ENCODE measurements at regions not wholly inside any gene's neighbourhood (a gene's known extent, or its start where the extent isn't known, plus 50 kb on each side); places are given as distances from the start of the nearest gene placed in this dataset.

DNA sequence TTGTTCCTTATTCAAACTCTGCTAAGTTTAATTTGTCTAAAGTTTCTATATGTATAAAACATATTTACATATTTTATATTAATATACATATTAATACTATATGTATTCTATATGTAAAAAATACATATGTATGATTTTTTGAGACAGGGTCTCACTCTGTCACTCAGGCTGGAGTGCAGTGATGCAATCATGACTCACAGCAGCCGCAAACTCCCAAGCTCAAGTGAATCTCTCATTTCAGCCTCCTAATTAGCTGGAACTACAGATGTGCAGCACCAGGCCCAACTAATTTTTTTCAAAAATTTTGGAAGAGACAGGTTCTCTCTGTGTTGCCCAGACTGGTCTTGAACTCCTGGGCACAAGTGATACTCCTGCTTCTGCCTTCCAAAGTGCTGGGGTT is 684.9 kb downstream of the TRAM1L1 start:
- DNase-seq, result no peak

GRCh38 chr4:116397714-116398113 is 687.7 kb downstream of the TRAM1L1 start:
- DNase-seq, result no peak

GRCh38 chr4:116397291-116397690 is 688.1 kb downstream of the TRAM1L1 start:
- DNase-seq, result no peak

- no peak for DNase-seq
These were observed 690.0 kb downstream of the TRAM1L1 start for GRCh38 chr4:116395408-116395807.

DNA sequence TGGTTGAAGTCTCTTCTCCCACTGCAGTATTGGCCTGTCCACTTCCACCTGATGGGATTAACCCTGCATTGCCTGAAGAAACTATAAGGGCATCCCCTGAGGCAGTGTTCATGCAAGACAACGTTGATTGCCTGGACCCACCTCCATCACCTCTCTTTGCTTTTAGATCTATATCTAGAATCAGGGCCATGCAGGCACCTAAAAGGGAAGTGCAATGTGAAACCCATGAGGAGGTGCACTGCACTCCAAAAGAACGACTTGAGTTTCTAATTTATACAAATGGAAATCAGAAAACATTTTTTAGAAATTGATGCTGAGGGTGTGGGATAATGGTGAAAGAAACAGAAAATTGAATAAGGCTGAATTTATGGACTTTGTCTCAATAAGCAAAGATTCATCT is 694.4 kb downstream of the TRAM1L1 start:
- no peak for DNase-seq

DNA sequence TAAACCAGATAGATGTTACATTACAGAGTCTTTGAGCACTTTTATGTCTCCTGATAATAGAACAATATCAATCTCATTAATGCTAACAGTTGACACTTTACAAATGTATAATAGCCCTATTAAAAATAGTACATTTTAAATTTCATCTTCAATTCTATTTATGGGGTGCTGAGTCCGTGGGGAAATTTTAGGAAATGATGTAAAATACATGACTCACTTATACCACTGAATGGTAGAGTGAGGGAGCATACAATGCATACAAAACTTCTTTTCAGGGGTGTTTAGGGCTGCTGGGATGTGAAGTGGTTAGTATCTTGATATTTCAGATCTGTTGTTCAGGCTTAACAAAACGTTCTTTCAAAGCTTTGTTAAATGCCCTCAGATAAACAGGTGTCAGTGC is 696.2 kb downstream of the TRAM1L1 start:
- DNase-seq, result no peak

GRCh38 chr4:116387937-116388474 is 697.4 kb downstream of the TRAM1L1 start:
- DNase-seq, result no peak

DNA sequence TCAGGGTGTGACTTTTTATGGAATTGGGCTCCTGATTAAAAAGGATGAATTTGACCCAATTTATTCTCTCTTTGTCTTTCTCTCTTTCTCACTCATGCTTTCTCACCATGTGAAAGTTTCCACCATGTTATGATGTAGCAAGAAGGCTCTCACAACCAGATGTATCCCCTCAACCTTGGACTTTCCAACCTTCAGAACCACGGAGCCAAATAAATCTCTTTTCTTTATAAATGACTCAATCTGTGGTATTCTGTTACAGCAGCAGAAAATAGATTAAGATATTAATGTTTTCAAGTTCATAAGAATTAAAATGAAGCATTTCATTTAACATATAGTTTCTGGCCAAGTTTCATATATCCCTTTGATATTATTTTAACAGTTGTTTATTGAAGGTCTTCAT is 698.5 kb downstream of the TRAM1L1 start:
- no peak for DNase-seq

- no peak for DNase-seq
These were observed 699.8 kb downstream of the TRAM1L1 start for GRCh38 chr4:116385583-116385982.

DNA sequence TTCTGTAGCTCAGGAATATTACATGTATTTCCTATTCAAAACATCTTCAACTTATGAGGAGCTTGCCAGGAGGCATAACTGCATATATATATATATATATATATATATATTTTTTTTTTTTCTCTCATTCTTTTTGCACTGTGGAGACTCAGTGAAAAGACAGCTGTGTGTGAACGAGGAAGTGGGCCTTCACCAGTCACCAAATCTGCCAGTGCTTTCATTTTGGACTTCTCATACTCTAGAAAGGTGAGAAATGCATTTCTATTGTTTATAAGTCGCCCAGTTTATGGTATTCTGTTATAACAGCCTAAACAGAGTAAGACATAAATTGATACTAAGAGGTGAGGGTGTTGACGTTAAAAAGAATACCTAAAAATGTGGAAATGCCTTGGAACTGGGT is 710.6 kb downstream of the TRAM1L1 start:
- no peak for DNase-seq

DNA sequence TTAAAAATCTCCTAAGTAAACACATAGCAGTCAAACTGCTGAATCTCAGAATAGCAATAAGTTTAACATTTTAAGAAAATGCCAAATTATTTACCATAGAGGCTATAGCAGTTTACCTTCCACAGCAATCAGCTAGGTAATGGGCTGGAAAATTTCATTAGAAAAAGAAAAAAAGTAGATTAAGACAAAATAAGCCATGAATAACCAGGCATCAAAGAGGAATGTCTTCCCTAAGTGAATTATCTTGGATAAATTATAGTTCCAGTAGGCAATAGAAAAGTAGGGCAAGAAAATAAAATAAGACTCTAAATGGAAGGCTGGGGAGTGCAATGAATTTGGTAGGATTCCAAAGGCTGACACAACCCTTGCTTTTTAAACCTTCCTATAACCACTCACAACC is 722.8 kb downstream of the TRAM1L1 start:
- DNase-seq, result no peak

GRCh38 chr4:116361790-116362189 is 723.6 kb downstream of the TRAM1L1 start:
- no peak for DNase-seq

DNA sequence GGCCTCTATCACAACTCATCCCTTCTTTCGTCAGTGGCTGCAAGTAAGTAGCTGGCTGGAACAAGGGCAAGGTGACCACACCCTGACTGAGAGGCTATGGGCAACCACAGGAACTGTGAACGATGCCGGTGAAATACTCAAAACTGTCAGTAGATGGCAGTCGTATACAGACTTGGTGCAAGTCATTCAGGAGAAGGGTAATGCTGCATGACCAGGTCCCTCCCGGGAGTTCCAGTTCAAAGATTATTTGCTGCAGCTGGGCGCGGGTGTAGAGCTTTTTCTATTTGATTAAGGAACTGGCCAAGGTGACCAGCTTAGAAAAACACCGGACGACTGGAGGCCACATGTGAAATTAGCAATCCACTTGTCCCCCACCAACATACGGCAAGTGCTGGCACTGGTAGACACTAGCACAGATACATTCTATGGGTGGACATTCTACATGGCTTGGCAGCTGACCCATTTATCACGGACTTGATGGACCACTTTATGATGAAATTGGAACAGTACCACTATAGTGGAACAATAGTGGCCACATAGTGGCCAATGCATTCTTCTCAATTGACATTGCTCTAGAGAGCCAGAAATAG is 726.6 kb downstream of the TRAM1L1 start:
- DNase-seq, result peak; percentile 26

DNA sequence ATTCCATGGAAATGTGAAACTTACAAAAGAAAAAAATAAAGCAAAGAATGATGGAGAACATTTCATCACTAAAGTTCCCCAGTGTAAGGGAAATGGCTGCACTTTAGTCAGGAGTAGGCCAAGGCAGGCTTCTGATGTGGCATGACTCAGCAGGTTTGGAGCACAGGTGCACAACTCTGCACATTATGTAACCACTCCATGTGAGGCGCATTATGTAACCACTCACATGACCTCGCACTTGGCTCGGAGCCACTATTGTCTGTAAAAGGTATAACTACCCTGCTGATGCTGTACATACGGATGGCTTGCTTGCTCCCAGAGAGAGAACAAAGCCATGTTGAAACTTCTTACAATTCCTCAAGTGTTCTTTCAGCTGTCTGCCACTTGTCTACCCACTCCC is 727.6 kb downstream of the TRAM1L1 start:
- DNase-seq, result no peak

- no peak for DNase-seq
These were observed 738.6 kb downstream of the TRAM1L1 start for GRCh38 chr4:116346750-116347149.

GRCh38 chr4:116343809-116344208 is 741.6 kb downstream of the TRAM1L1 start:
- DNase-seq, result no peak

DNA sequence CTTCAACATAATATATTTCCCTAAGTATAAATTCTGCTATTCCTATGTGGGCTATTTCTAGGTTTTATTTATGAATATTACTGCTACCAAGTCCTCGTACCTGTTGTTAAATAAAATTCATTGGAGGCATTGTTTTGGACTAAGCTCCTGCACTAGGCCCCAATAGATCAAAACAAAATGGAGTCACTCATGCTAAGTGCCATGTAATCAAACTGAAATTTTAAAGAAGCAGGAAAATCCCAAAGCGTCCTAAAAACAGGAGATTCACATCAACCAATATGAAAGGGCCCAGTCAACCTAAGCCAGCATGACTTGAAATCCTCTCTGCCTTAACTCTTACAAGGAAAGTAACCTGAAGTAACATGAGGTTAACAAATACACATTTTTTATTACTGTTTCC is 743.2 kb downstream of the TRAM1L1 start:
- no peak for DNase-seq

DNA sequence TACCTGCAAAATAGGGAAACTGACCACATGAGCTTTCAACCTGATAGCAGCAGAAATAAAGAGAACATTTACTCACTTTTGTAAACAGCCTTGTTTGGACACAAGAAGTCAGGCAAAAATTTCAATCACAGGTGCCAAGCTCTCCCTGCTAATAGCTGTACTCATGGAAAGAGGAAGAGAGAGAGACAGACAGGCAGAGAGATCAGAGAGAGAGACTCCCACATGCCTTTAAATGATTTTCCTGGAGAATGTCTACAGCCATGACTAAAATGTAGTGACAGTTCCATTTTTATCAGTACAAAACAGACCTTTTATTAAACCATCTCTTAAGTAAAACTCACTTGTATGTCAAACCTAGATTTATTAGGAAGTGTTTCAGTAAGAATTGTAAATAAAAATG is 752.9 kb downstream of the TRAM1L1 start:
- DNase-seq, result no peak

- DNase-seq, result no peak
These were observed 757.0 kb downstream of the TRAM1L1 start for GRCh38 chr4:116328261-116328860.

DNA sequence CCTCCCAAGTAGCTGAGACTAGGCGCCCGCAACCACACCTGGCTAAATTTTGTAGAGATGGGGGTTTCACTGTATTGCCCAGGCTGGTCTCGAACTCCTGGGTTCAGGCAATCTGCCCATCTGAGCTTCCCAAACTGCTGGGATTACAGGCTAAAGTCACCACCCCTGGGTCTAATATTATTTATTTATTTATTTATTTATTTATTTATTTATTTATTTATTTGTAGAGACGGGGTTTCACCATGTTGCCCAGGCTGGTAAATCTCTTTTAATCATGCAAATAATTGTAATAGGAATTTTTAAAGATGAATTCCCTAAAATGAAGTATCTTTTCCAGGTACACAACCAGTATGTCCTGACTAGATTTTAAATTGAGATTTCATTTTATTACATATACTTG is 761.8 kb downstream of the TRAM1L1 start:
- DNase-seq, result no peak

- no peak for DNase-seq
These were observed 763.9 kb downstream of the TRAM1L1 start for GRCh38 chr4:116321471-116321870.

DNA sequence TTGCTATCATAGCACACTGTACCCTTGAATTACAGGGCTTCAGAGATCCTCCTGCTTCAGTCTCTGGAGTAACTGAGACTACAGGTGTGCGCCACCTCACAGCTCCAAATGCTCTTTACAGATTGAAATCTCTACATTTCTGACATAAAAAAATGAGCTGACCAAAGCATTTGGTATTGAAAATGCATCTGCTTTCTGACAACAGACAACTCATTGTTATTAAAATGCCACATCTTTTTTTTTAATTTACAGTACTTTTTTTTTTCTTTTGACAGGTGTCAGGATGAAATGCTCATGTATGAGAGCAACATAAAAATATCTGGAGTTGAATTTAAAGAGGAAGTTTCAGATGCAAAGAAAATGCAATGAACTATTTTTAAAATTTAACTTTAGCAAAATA is 764.5 kb downstream of the TRAM1L1 start:
- no peak for DNase-seq

DNA sequence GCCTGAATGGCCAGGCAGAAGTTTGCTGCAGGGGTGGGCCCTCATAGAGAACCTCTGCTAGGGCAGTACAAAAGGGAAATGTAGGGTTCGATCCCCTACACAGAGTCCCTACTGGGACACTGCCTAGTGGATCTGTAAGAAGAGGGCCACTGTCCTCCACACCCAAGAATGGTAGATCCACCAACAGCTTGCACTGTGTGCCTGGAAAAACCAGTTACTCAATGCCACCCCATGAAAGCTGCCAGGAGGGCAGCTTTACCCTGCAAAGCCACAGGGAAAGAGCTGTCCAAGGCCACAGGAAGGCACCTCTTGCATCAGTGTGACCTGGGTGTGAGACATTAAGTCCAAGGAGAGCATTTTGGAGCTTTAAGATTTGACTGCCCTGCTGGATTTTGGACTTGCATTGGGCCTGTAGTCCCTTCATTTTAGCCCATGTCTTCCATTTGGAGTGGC is 781.6 kb downstream of the TRAM1L1 start:
- DNase-seq, result no peak

DNA sequence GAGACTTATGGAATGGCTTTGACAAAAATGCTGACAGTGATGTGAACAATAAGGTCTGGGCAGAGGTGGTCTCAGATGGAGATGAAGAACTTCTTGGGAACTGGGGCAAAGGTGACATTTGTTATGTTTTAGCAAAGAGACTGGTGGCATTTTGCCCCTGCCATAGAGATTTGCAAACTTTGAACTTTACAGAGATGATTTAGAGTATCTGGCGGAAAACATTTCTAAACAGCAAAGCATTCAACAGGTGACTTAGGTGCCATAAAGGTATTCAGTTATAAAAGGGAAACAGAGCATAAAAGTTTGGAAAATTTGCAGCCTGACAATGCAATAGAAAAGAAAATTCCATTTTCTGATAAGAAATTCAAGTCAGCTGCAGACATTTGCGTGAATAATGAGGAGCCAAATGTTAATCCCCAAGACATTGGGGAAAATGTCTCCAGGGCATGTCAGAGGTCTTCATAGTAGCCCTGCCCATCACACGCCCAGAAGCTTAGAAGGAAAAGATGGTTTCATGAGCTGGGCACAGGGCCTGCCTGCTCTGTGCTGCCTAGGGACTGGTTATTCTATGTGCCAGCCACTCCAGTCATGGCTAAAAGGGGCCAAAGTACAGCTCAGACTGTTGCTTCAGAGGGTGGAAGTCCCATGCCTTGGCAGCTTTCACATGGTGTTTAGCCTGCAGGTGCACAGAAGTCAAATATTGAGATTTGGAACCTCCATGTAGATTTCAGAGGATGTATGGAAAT is 782.2 kb downstream of the TRAM1L1 start:
- no peak for DNase-seq
